HG03457 (cell line): ENCODE measurements at regions not wholly inside any gene's neighbourhood (a gene's known extent, or its start where the extent isn't known, plus 50 kb on each side); places are given as distances from the start of the nearest gene placed in this dataset.

ENCODE experiments used
- ATAC-seq: cut with Tn5 transposase; IDR thresholded peaks from one replicate; pipeline ENCODE4 v1.9.1; 2021; ENCODE audit warnings: moderate number of reproducible peaks; ENCODE audit not compliant: unreplicated experiment

GRCh38 chr7:94261067-94261466, 133.6 kb upstream of the COL1A2 start:
- ATAC-seq: no peak

GRCh38 chr7:94264756-94265155, 129.9 kb upstream of the COL1A2 start:
- no peak for ATAC-seq

- ATAC-seq: no peak
Measured at GRCh38 chr7:94265456-94265855, 129.2 kb upstream of the COL1A2 start.

GRCh38 chr7:94266238-94266644, 128.5 kb upstream of the COL1A2 start:
- no peak for ATAC-seq

GRCh38 chr7:94270772-94271171, 123.9 kb upstream of the COL1A2 start:
- no peak for ATAC-seq

GRCh38 chr7:94272821-94273583, 121.7 kb upstream of the COL1A2 start:
- no peak for ATAC-seq

- no peak for ATAC-seq
Measured at GRCh38 chr7:94274828-94275227, 119.9 kb upstream of the COL1A2 start.

GRCh38 chr7:94276027-94276426, 118.7 kb upstream of the COL1A2 start:
- ATAC-seq: no peak

- ATAC-seq: no peak
Measured at GRCh38 chr7:94276795-94277194, 117.9 kb upstream of the COL1A2 start.

- no peak for ATAC-seq
Measured at GRCh38 chr7:94277236-94277635, 117.5 kb upstream of the COL1A2 start.

- no peak for ATAC-seq
Measured at GRCh38 chr7:94280851-94281250, 113.8 kb upstream of the COL1A2 start.

- no peak for ATAC-seq
Measured at GRCh38 chr7:94284104-94284503, 110.6 kb upstream of the COL1A2 start.

- no peak for ATAC-seq
Measured at GRCh38 chr7:94286111-94286510, 108.6 kb upstream of the COL1A2 start.

GRCh38 chr7:94288096-94288495, 106.6 kb upstream of the COL1A2 start:
- no peak for ATAC-seq

GRCh38 chr7:94289071-94289470, 105.6 kb upstream of the COL1A2 start:
- no peak for ATAC-seq

GRCh38 chr7:94294471-94295131, 100.1 kb upstream of the COL1A2 start:
- no peak for ATAC-seq

- ATAC-seq: no peak
Measured at GRCh38 chr7:94295850-94296249, 98.8 kb upstream of the COL1A2 start.

- no peak for ATAC-seq
Measured at GRCh38 chr7:94296881-94297280, 97.8 kb upstream of the COL1A2 start.

GRCh38 chr7:94297397-94297838, 97.3 kb upstream of the COL1A2 start:
- no peak for ATAC-seq

GRCh38 chr7:94298943-94299342, 95.8 kb upstream of the COL1A2 start:
- ATAC-seq: no peak

- no peak for ATAC-seq
Measured at GRCh38 chr7:94300176-94300835, 94.4 kb upstream of the COL1A2 start.

- no peak for ATAC-seq
Measured at GRCh38 chr7:94301024-94301586, 93.6 kb upstream of the COL1A2 start.
